Gastroesophageal sphincter (tissue), 4 donors: ENCODE measurements at regions not wholly inside any gene's neighbourhood (a gene's known extent, or its start where the extent isn't known, plus 50 kb on each side); places are given as distances from the start of the nearest gene placed in this dataset.
A peak's percentile ranks its signal among the peaks of the same experiment; 100 is the strongest.

Source experiments
- ATAC-seq: fragments of 150-250 bp; one replicate; pipeline ENCODE4 v1.9.1; 2016; ENCODE audit warnings: mild to moderate bottlenecking, moderate library complexity
- H3K27ac ChIP-seq, 4 donors: fragments of 200-600 bp; sonication (generic) in 3 of 4; 1 replicate in 3 of 4; 2 replicates in 1 of 4; pipeline ENCODE4 v1.5.1; 2016 to 2019
- H3K27me3 ChIP-seq: fragments of 200-600 bp; sonication (generic); one replicate; pipeline ENCODE4 v1.5.1; 2019
- H3K36me3 ChIP-seq, 2 donors: fragments of 200-600 bp; sonication (generic); one replicate each; pipeline ENCODE4 v1.5.1; 2019; ENCODE audit warnings: control low read depth in 1 of 2
- H3K4me1 ChIP-seq, 3 donors: fragments of 200-600 bp; sonication (generic); 1 replicate in 2 of 3; 2 replicates in 1 of 3; pipeline ENCODE4 v1.5.1; 2016 to 2019; ENCODE audit warnings: control low read depth in 2 of 3
- H3K4me3 ChIP-seq, 2 donors: fragments of 200-600 bp; sonication (generic); one replicate each; pipeline ENCODE4 v1.5.1; 2019; ENCODE audit warnings: mild to moderate bottlenecking in 1 of 2, moderate library complexity in 1 of 2
- H3K9me3 ChIP-seq, 3 donors: fragments of 200-600 bp; sonication (generic); one replicate each; pipeline ENCODE4 v1.5.1; 2017 to 2019; ENCODE audit warnings: control low read depth in 2 of 3
- CTCF ChIP-seq, 4 experiments: fragments of 200-600 bp in 2 of 4; fragments of 450-650 bp in 2 of 4; sonication (generic) in 1 of 4; IDR thresholded peaks; one replicate each; pipeline ENCODE4 v1.5.1; 2017 to 2019; ENCODE audit warnings: antibody characterized with exemption in 4 of 4, mild to moderate bottlenecking in 2 of 4, moderate library complexity in 2 of 4
- EP300 ChIP-seq: sonication (generic); formaldehyde crosslinking; IDR thresholded peaks from one replicate; pipeline ENCODE4 v1.6.1; 2017; ENCODE audit warnings: antibody characterized with exemption, mild to moderate bottlenecking
- POLR2A ChIP-seq, 2 donors: fragments of 450-650 bp; IDR thresholded peaks; one replicate each; pipeline ENCODE4 v1.6.1; 2017; ENCODE audit warnings: antibody characterized with exemption in 2 of 2, mild to moderate bottlenecking in 2 of 2, moderate library complexity in 1 of 2
- POLR2AphosphoS5 ChIP-seq: sonication (generic); formaldehyde crosslinking; IDR thresholded peaks from one replicate; pipeline ENCODE4 v1.6.1; 2017; ENCODE audit warnings: antibody characterized with exemption
- WGBS, 2 donors: methylation state at CpG; one replicate each; pipeline ENCODE4 v1.1.5; 2018; ENCODE audit warnings: low coverage in 1 of 2; 5-methylcytosine and 5-hydroxymethylcytosine counted together

GRCh38 chr22:27477171-27477570, 324.4 kb downstream of the MN1 start:
- Histone ChIP-seq H3K4me1 (peaks cover 0 to 12% (median 6%) of the 10 kb centered on the region in 3 donors), H3K27ac (no peak overlapping the region), H3K36me3 (no peaks in the 10 kb centered on the region), H3K4me3 (no peak overlapping the region), H3K9me3 (no peaks in the 10 kb centered on the region), H3K27me3 (no peaks in the 10 kb centered on the region)
- ATAC-seq: no peak
- 67% methylated on average over 1 of the region's 7 CpGs; no CpG with 5 or more reads in 1 of the 2 donors for WGBS, 2 donors
- no peak for TF ChIP-seq EP300
- no peak for TF ChIP-seq POLR2AphosphoS5
- no peak for TF ChIP-seq CTCF (IDR thresholded peaks at IDR 0.05)
- TF ChIP-seq POLR2A (IDR thresholded peaks at IDR 0.05): no peak

- Histone ChIP-seq H3K27ac (no peak overlapping the region), H3K4me1 (peaks cover 0 to 9% (median 0%) of the 10 kb centered on the region in 3 donors), H3K36me3 (no peaks in the 10 kb centered on the region), H3K9me3 (no peaks in the 10 kb centered on the region), H3K4me3 (no peak overlapping the region), H3K27me3 (peaks cover 11% of the 10 kb centered on the region)
- TF ChIP-seq POLR2AphosphoS5 (no peak), POLR2A (IDR thresholded peaks at IDR 0.05) (no peak), CTCF (IDR thresholded peaks at IDR 0.05) (no peak), EP300 (no peak)
- 80% methylated on average over 1 of the region's 9 CpGs; no CpG with 5 or more reads in 1 of the 2 donors for WGBS, 2 donors
- no peak for ATAC-seq
Observed at GRCh38 chr22:27480487-27480886, 321.1 kb downstream of the MN1 start.

GRCh38 chr22:27482402-27482801, 319.2 kb downstream of the MN1 start:
- no peaks in the 10 kb centered on the region for H3K36me3 ChIP-seq
- 19 to 26% methylated on average over 7 to 8 of the region's 11 CpGs for WGBS, 2 donors
- H3K27me3 ChIP-seq: peaks cover 20% of the 10 kb centered on the region
- H3K27ac ChIP-seq: no peak overlapping the region
- H3K4me1 ChIP-seq: peaks cover 0 to 6% (median 0%) of the 10 kb centered on the region in 3 donors
- TF ChIP-seq CTCF (IDR thresholded peaks at IDR 0.05) (no peak), POLR2AphosphoS5 (no peak), POLR2A (IDR thresholded peaks at IDR 0.05) (no peak), EP300 (no peak)
- ATAC-seq: peak; percentile 36
- no peaks in the 10 kb centered on the region for H3K9me3 ChIP-seq
- no peak overlapping the region for H3K4me3 ChIP-seq

GRCh38 chr22:27483095-27483785, 318.3 kb downstream of the MN1 start:
- no peaks in the 10 kb centered on the region for H3K36me3 ChIP-seq
- peaks cover 0 to 11% (median 0%) of the 10 kb centered on the region in 3 donors for H3K4me1 ChIP-seq
- 52 to 55% methylated on average over 4 to 11 of the region's 12 CpGs for WGBS, 2 donors
- H3K9me3 ChIP-seq: no peaks in the 10 kb centered on the region
- peak overlapping the region in 2 of 4 donors; percentile 10 to 32 for H3K27ac ChIP-seq
- no peak for TF ChIP-seq POLR2AphosphoS5
- no peak for TF ChIP-seq EP300
- TF ChIP-seq POLR2A (IDR thresholded peaks at IDR 0.05): no peak
- TF ChIP-seq CTCF (IDR thresholded peaks at IDR 0.05): no peak
- ATAC-seq: no peak
- peaks cover 29% of the 10 kb centered on the region for H3K27me3 ChIP-seq
- H3K4me3 ChIP-seq: no peak overlapping the region

GRCh38 chr22:27485842-27486241, 315.7 kb downstream of the MN1 start:
- no peaks in the 10 kb centered on the region for H3K36me3 ChIP-seq
- H3K27ac ChIP-seq: no peak overlapping the region
- TF ChIP-seq CTCF (IDR thresholded peaks at IDR 0.05): no peak
- TF ChIP-seq POLR2AphosphoS5: no peak
- no peak for TF ChIP-seq POLR2A (IDR thresholded peaks at IDR 0.05)
- no peak for TF ChIP-seq EP300
- H3K9me3 ChIP-seq: peaks cover 0 to under 1% (median 0%) of the 10 kb centered on the region in 3 donors
- 64 to 100% methylated on average over 1 to 3 of the region's 3 CpGs for WGBS, 2 donors
- ATAC-seq: no peak
- H3K4me3 ChIP-seq: no peak overlapping the region
- peaks cover 0 to 19% (median 0%) of the 10 kb centered on the region in 3 donors for H3K4me1 ChIP-seq
- peaks cover 51% of the 10 kb centered on the region for H3K27me3 ChIP-seq
